WTC11 (cell line): ENCODE measurements at regions not wholly inside any gene's neighbourhood (a gene's known extent, or its start where the extent isn't known, plus 50 kb on each side); places are given as distances from the start of the nearest gene placed in this dataset.

Experiments
- ATF3 ChIP-seq: sonication (generic); formaldehyde crosslinking; conservative IDR thresholded peaks from 2 replicates; pipeline ENCODE4 v1.8.1; 2022; ENCODE audit warnings: mild to moderate bottlenecking, missing genetic modification reagents
- CREM ChIP-seq: sonication (generic); formaldehyde crosslinking; IDR thresholded peaks from 2 replicates; pipeline ENCODE4 v1.8.1; 2022; ENCODE audit warnings: mild to moderate bottlenecking, missing genetic modification reagents, moderate library complexity
- CTCF ChIP-seq: fragments of 200-600 bp; IDR thresholded peaks from 2 replicates; pipeline ENCODE4 v1.8.0; 2022; ENCODE audit warnings: antibody characterized with exemption
- FOXJ3 ChIP-seq: sonication (generic); formaldehyde crosslinking; IDR thresholded peaks from 2 replicates; pipeline ENCODE4 v1.9.0; 2021; ENCODE audit warnings: missing genetic modification reagents, mild to moderate bottlenecking, borderline replicate concordance
- GRHL2 ChIP-seq: fragments of 250-450 bp; sonication (Bioruptor Pico); IDR thresholded peaks from 2 replicates; pipeline ENCODE4 v1.8.0; 2022; ENCODE audit warnings: mild to moderate bottlenecking, moderate library complexity; ENCODE audit not compliant: insufficient replicate concordance, severe bottlenecking
- SP1 ChIP-seq: sonication (generic); formaldehyde crosslinking; conservative IDR thresholded peaks from 2 replicates; pipeline ENCODE4 v1.8.1; 2022; ENCODE audit warnings: missing genetic modification reagents
- TCF7 ChIP-seq: sonication (generic); formaldehyde crosslinking; IDR thresholded peaks from 2 replicates; pipeline ENCODE4 v1.8.0; 2022; ENCODE audit warnings: mild to moderate bottlenecking, low read depth, missing genetic modification reagents, moderate library complexity
- ZBTB21 ChIP-seq: sonication (generic); formaldehyde crosslinking; IDR thresholded peaks from 2 replicates; pipeline ENCODE4 v1.8.1; 2023; ENCODE audit warnings: mild to moderate bottlenecking, missing genetic modification reagents, borderline replicate concordance
- ZNF396 ChIP-seq: fragments of 250-450 bp; sonication (Bioruptor Pico); IDR thresholded peaks from 2 replicates; pipeline ENCODE4 v1.8.0; 2021; ENCODE audit warnings: mild to moderate bottlenecking, moderate library complexity, borderline replicate concordance
- ZNF512 ChIP-seq: sonication (generic); formaldehyde crosslinking; IDR thresholded peaks from 2 replicates; pipeline ENCODE4 v1.8.1; 2022; ENCODE audit warnings: missing genetic modification reagents, borderline replicate concordance
- ZNF671 ChIP-seq: fragments of 250-450 bp; sonication (Bioruptor Pico); IDR thresholded peaks from 2 replicates; pipeline ENCODE4 v1.8.0; 2021; ENCODE audit warnings: mild to moderate bottlenecking

GRCh38 chr3:104044002-104044401 is 1322.7 kb upstream of the ALCAM start:
- TF ChIP-seq CTCF (no peak), ZBTB21 (CRISPR knock-in tag) (no peak), GRHL2 (no peak), ATF3 (CRISPR knock-in tag) (no peak), TCF7 (no peak), ZNF671 (no peak), CREM (CRISPR knock-in tag) (no peak), SP1 (CRISPR knock-in tag) (no peak), ZNF396 (CRISPR knock-in tag) (no peak), FOXJ3 (no peak), ZNF512 (no peak)
